Pulmonary artery endothelial cell (primary cell): ENCODE measurements at regions not wholly inside any gene's neighbourhood (a gene's known extent, or its start where the extent isn't known, plus 50 kb on each side); places are given as distances from the start of the nearest gene placed in this dataset.
"Not testable (repeated sequence)": the region's sequence is repeated elsewhere in the genome, so short reads cannot be mapped to it uniquely, and the experiment has no call there.

ENCODE experiments used
- DNase-seq: peaks from one replicate; pipeline ENCODE4 v3.0.0-alpha.2; 2011; ENCODE audit warnings: low read depth, low spot score

DNA sequence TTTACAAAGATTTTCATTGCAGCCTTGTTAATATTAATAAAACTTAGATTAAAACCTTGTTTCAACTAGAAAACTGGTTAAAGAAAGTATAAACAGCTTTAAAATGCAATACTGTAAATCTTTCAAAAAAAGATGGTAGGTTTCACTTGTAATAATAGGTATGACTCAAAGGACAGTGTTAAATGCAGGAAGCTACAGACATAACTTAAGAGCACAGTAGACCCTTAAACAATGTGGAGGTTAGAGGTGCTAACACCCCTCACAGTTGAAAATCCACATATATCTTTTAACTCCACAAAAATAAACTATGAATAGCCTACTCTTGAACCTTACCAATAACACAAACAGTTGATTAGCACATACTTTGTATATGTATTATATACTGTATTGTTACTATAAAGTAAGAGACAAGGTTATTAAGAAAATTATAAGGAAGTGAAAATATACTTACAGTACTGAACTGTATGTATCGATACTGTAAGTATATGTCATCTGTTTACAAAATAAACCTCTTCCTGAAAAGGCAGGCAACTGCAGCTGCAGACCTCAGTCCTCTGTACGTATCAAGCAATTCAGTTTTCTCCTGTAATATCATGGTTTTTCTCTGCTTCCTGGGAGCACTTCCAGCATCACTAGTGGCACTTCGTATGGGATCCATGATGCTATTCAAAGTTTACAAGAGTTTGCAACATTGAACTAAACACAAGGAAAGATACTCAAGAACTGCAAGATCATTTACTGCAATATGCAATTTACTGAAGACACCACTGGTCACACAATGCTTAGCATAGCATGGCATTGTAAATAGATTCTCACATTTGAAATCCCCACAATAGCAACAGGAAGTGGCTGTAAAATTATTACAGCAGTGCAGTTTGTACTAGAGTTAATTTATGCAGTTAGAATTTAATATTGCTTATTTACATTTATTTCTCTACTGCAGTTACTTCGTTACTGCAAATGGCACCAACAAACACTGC lies 610.5 kb upstream of the LRRTM4 start:
- no peak for DNase-seq

DNA sequence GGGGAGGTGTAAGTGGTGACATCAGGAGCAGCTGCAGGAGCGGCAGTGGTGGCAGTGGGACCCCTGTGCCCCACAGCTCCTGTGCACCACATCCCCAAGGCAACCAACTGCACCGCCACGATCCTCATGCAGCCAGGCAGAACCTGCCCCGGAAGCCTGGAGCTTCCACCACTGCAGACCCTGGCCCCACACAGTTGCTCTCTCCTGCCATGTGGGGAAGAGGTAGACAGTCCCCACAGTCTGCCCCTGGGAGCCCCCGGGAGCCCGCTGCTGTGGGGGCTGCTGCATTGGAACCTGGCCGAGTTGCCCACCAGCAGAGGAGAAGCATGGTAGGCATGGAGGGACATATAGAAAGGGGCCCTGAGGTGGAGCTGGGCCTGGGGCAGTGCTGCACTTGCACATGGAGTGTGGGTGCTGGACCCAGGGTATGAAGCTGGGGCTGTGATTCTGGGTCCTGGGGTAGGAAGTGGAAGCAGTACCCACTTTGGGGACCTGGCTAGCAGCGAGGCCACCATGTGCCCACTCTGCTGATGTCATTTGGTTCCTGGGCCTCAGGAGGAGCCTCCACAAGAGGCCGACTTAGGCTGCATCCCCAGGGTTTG lies 623.3 kb upstream of the LRRTM4 start:
- no peak for DNase-seq

DNA sequence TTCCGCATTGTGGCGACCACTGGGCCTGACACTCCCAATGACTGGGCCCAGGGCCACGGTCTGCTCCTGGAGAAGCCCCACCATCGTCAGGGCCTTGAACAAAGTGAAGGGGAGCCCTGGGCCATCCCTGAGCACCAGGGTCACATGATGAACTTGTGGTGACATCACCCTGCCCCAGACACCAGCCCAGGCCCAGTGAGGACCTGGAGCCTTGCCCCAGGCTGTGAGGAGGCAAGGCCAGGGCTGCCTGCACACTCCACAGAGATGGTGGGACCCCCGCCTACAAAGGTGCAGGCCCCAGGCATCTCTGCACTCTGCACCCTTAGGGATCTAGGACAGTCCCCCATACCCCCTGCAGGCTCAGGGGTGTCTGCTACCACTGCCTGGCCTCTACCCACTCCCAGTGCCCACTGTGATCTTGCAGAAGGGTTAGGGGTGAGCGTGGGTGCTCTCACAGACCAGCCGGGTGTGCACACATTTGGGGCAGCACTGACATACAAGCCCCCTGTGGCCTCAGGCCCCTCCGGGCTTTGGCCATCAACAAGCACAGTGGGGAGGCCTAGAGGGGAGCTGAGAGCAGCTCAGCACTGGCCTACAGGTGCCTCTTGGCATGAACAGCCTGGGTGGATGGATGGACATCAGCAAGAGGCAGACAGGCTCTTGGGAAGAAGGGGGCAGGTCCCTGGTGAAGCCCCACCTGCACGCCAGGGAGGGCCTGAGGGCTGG lies 624.0 kb upstream of the LRRTM4 start:
- no peak for DNase-seq

DNA sequence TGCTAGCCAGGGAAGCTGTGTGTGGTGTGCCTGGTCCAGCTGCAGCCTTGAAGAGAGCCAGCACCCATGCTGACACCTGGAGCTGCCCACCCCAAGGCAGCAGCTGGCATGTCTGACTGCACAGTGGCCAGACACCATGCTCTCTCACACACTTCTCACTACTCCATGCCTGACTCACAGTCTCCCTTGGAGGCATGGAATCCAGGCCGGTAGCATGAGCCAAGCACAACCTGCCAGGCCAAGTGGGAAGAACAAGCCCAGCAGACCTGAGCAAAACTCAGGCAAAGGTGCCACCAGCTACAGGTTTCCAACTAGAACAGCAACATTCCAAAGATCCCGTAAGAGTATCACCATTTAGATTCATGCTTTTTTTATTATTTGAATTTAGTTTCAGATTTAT lies 625.3 kb upstream of the LRRTM4 start:
- DNase-seq: no peak

DNA sequence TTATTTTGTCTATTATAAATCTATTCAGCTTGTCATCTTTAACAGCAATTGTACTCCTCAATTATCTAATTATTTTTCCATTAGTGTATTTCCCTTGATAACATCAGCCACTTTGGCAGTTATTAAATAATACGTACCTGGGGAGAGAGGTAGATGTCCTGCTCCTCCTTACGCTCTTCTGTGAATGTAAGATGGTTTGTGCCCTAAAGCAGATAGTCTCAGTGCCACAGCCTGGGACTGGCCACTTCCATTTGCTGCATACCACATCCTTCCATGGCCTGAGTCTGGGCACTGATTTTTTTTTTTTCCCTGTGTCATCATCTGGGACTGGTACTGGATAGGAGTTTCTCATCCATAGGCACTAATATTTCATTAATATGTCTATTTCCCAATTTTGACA lies 632.4 kb upstream of the LRRTM4 start:
- DNase-seq: no peak

DNA sequence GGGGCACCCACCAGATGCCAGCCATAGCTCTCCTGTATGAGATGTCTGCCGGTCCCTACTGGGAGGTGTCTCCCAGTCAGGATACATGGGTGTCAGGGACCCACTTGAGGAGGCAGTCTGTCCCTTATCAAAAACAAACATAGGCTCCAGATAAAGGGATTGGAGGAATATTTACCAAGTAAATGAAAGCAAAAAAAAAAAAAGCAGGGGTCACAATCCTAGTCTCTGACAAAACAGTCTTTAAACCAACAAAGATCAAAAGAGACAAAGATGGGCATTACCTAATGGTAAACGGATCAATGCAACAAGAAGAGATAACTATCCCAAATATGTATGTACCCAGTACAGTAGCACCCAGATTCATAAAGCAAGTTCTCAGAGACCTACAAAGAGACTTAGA lies 640.0 kb upstream of the LRRTM4 start:
- DNase-seq: no peak

DNA sequence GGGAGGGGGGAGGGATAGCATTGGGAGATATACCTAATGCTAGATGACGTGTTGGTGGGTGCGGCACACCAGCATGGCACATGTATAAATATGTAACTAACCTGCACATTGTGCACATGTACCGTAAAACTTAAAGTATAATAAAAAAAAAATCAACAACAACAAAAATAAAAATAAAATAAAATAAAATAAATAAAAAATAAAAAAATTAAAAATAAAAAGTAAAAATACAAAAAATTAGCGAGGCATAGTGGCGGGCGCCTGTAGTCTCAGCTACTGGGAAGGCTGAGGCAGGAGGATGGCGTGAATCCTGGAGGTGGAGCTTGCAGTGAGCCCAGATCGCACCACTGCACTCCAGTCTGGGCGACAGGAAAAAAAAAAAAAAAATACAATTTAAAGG lies 650.0 kb upstream of the LRRTM4 start:
- DNase-seq: not testable (repeated sequence)

DNA sequence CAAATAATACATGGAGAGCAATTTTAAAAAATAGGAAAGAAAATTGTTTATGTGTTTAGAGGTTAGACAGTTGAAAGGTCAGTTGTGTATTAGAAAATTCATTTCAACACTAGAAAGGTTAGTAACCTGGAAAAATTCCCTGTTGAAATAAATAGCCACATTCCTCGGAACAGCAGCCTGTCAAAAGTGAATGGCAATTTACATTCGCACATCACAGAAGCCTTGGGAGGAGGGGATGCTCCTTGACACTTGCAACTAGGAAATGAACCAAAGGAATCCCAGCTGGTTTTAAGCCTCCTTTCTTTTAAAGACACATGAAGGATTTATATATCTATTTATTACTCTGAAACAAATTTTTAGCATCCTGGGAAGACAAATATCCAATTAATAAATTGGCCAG lies 653.5 kb upstream of the LRRTM4 start:
- DNase-seq: no peak

DNA sequence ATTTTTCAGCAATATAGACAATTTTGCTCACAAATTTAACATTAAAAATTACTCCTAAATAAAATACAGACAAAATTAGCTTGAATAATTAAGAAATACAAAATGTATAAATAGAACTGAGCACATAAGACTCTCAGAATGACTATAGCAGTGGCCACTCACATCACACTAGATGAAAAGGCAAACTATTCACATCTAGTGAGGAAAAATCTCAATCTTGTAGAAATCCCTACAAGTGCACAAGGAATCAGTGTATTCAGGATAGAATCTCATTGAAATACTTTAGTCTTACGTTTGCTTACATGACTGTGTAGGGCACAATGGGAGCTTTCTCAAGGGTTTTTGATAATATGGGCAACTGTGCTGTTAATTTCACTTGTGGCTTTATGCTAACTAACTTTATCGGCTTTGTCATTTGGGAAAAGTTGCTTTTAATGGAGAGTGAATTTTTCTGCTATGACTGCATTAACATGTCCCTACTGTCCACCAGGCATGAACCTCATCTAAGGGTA lies 678.9 kb upstream of the LRRTM4 start:
- no peak for DNase-seq

DNA sequence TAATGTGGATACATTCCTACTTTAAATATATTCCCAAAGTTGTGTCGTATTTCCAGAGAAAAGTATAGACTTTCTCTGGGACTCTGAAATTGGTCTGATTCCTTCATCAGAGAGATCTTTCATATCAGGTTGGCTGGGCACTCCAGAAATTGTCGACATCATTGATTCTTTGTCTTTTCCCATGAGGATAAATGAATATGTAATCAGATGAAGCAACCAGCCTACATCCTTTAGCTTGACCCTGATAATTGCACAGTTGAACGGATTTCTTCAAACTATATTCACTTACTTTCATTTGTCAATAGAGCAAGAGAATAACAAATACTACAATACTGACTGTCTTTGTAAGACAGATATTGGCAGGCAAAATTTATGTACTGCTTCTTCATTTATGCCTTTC lies 680.2 kb upstream of the LRRTM4 start:
- DNase-seq: no peak

DNA sequence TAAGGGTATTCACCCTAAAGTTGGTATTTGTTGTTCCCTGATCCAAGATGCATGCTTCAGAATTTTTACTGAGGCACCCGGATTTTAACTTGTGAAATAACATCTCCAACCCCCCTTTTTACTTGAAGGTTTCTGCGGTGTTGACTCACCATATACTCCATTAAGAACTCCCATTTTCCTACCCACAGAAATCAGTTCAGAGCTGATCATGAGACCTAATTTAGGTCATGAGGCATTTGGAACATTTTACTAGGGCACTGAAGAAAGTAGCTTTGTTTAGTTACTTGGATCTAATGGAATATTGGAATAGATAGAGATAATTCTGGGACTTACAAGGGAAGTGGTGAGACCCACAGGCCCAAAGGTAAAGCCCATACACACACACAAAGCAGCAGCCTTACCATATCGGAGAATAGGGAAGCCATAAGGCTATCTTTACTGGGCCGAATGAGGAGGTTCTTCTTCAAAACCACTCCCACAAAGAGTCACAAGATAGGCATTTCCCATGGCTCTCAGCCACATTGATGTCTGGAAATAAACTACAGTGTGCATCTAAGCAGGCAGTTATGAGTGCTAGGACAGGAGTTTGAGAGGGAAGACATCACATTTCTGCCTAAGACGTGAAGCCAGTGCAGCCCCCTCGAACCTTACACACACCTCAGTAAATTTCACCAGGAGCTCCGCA lies 681.0 kb upstream of the LRRTM4 start:
- no peak for DNase-seq

DNA sequence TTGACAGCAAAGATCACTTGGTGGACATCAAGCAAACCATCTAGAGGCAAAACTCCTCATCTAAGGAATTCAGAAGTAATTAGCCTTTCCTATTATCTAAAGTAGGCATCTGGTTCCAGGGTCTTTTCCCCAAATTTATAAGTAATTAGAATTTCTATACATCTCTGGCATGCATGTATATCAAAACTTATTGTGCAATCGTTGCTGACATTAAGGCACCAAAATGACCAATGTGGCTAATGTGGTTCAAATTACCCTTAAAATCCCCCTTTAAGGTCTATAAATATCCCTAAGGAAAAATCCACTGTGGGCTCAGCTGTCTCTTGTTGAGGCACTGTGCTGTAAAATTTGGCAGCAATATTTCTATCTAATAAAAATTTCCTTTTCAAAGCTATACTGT lies 695.9 kb upstream of the LRRTM4 start:
- no peak for DNase-seq

DNA sequence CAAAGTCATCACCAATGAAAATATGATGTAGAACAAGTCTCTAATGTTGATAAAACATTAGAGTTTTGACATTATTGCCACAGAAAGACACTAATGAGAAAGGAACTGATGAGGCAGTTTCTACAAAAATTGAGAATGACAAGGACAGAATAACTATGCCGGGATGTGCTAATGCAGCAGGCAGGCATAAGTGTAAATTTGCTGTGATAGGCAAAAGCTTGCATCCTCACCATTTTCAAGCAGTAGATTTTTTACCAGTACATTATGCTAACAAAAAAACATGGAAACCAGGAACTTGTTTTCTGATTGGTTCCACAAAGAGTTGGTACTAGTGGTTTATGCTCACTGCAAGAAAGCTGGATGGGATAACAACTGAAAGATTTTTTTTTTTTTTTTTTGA lies 715.5 kb upstream of the LRRTM4 start:
- no peak for DNase-seq

DNA sequence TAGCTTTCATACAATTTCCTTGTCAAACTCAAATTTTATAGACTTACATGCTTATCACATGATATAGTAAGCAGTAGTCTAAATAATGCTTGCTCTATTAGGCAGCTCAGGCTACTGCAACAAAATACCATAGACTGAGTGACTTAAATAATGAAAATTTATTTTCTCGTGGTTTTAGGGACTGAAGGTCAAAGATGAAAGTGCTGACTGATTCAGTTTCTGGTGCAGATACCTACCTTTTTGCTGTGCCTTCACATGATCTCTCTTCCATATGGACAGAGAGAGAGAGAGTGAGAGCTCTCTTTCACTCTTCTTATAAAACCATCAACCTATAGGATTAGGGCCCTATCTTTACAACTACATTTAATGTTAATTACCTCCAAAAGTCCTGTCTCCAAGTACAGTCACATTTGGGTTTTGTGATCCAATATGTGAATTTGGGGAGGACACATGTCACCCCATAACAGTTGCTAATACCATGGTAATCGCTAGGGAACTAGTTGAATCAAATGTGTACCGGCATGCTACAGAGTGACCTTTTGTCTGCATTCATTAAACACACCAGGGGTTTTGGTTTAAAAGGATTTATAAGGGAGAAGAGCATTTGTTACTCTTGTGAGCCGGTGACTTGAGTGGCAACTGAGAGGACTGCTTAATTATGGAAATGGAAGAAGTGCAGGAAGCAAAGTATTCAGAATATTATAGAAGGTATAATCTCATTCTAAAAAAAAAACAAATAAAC lies 723.4 kb upstream of the LRRTM4 start:
- no peak for DNase-seq

DNA sequence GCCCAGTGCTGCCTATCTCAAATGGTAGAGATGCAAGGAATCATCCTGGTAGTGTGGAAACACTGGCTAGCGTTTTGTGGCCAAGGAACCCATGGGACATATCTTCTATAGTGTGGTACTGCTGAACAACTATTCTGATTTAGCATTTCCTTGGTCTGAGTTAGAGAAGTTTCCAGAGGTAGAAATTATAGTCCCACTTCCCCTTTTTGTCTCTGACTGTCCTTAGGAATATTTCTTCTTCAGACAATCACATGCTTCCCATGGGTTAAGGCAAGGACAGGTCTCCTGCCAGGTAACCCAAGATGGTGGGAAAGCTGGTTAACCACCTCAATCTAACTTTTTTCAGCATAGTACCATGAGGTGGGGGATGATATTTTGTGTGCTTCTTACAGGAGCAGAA lies 729.5 kb upstream of the LRRTM4 start:
- no peak for DNase-seq

DNA sequence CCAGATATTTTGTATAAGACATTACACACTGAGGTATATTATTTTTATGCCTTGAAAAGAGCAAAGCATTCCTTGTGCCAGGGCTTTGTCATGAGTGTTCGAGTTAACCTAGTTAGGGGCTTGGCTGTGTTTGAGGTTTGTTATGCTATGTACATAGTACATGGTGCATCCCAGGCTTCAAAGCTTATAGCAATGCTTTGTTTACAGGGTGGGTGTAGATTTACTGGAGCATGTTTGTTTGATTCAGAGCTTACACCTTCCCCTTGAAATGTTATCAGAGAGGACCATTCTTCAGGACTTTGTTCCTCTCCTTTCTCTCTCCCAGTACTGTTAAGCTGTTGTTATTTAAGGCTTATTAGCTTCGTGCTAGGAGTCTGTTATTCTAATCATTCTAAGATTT lies 738.7 kb upstream of the LRRTM4 start:
- no peak for DNase-seq

DNA sequence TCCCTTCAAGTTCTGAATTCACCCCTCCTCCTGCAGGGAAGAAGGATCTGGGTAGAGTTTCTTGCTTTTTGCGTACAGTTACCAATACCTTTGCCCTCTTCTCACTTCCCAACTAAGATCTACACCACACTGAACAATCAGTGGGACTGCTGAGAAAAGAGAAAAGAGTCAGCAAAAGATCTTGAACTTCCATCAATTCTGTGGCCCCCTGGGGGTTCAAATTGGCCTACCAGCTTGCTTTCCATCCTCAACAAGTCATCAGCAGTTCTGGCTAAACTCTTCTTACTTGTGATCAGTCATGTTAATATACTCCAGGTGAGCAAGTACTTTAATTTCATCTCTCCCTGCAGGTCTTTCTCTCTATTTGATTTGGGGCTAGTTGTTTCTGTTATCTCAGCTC lies 739.3 kb upstream of the LRRTM4 start:
- DNase-seq: no peak

DNA sequence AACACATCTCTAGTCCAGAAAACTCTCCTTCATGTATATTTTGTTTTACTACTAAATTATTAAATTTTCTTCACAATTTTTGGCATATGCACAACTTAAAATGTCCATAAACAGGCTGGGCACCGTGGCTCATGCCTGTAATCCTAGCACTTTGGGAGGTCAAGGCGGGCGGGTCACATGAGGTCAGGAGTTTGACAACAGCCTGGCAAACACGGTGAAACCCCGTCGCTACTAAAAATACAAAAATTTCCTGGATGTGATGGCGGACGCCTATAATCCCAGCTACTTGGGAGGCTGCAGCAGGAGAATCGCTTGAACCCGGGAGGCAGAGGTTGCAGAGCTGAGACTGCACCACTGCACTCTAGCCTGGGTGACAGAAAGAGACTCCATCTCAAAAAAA lies 739.9 kb upstream of the LRRTM4 start:
- DNase-seq: not testable (repeated sequence)

DNA sequence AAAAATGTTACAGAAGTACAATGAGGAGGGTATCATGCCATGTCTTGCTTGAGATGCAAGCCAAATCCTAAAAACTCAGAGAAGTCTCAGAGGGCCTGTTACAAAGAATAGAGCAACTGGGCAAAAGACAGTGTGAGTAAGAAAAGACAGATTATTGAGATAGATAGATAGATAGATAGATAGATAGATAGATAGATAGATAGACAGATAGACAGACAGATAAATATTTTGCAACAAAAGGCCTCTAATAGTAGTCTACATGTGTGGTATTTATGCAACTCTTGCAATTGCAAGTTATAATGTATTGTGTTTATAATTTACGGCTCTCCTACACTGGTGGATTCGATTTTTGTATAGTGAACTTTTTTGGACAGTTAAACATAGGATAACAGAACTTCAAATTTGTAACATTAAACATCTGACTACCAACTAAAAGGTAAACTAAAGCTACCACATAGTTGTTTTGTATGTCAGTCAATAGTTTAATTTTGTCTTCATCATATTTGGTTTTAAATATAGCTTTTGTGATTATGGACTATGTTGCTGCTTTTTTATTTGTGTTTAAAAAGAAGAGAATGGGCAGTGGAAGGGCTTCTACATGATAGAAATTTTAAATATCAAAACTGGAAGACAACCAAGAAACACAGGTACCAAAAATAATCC lies 740.7 kb upstream of the LRRTM4 start:
- no peak for DNase-seq

DNA sequence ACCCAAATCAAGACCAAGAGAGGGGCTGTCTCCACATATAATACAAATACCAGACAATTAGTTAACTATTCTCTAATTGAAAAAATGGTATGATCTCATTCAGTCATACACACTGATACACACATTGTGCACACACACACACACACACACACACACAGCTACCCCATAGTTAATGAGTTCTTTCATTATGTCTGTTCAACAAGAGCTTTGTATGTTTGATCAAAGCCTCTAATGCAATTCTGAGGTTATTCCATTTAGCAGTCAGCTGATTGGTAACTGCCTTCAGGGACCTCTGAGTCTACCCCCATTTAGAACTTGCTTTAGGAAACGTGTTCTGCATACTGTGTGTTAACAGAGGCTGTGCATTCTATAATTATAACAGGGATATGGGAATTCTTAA lies 741.4 kb upstream of the LRRTM4 start:
- DNase-seq: no peak
